ENCODE measurements at regions not wholly inside any gene's neighbourhood (a gene's known extent, or its start where the extent isn't known, plus 50 kb on each side); places are given as distances from the start of the nearest gene placed in this dataset.

- peak; percentile 94 for DNase-seq
Observed at GRCh38 chr12:30012816-30013450, 229.2 kb upstream of the TMTC1 start.

GRCh38 chr12:30010071-30011052 is 226.6 kb upstream of the TMTC1 start:
- DNase-seq, result no peak

GRCh38 chr12:30006021-30006420 is 222.3 kb upstream of the TMTC1 start:
- no peak for DNase-seq

GRCh38 chr12:30003321-30003720 is 219.6 kb upstream of the TMTC1 start:
- no peak for DNase-seq

- DNase-seq, result no peak
Observed at GRCh38 chr12:30002677-30003076, 218.9 kb upstream of the TMTC1 start.

- DNase-seq, result no peak
Observed at GRCh38 chr12:30000401-30000800, 216.7 kb upstream of the TMTC1 start.

GRCh38 chr12:29996993-29997392 is 213.3 kb upstream of the TMTC1 start:
- no peak for DNase-seq

- DNase-seq, result no peak
Observed at GRCh38 chr12:29992366-29992765, 208.6 kb upstream of the TMTC1 start.

- DNase-seq, result no peak
Observed at GRCh38 chr12:29991924-29992323, 208.2 kb upstream of the TMTC1 start.

- DNase-seq, result no peak
Observed at GRCh38 chr12:29990971-29991370, 207.2 kb upstream of the TMTC1 start.

GRCh38 chr12:29983851-29984250 is 200.1 kb upstream of the TMTC1 start:
- DNase-seq, result no peak

GRCh38 chr12:29980304-29980703 is 196.6 kb upstream of the TMTC1 start:
- DNase-seq, result no peak

GRCh38 chr12:29971446-29971845 is 187.7 kb upstream of the TMTC1 start:
- no peak for DNase-seq

- DNase-seq, result no peak
Observed at GRCh38 chr12:29970501-29970900, 186.8 kb upstream of the TMTC1 start.

GRCh38 chr12:29962276-29963035 is 178.7 kb upstream of the TMTC1 start:
- no peak for DNase-seq

- DNase-seq, result no peak
Observed at GRCh38 chr12:29961231-29961630, 177.5 kb upstream of the TMTC1 start.

GRCh38 chr12:29960122-29960521 is 176.4 kb upstream of the TMTC1 start:
- no peak for DNase-seq

GRCh38 chr12:29957835-29958234 is 174.1 kb upstream of the TMTC1 start:
- no peak for DNase-seq

GRCh38 chr12:29945904-29946303 is 162.2 kb upstream of the TMTC1 start:
- no peak for DNase-seq

GRCh38 chr12:29944269-29945000 is 160.7 kb upstream of the TMTC1 start:
- DNase-seq, result no peak

- no peak for DNase-seq
Observed at GRCh38 chr12:29943683-29944082, 159.9 kb upstream of the TMTC1 start.

GRCh38 chr12:29940811-29941210 is 157.1 kb upstream of the TMTC1 start:
- no peak for DNase-seq

- DNase-seq, result no peak
Observed at GRCh38 chr12:29930503-29930902, 146.8 kb upstream of the TMTC1 start.

Data from NCI-H1694 (cell line).